Mucosa of gallbladder (tissue), 1 donor: ENCODE measurements at regions not wholly inside any gene's neighbourhood (a gene's known extent, or its start where the extent isn't known, plus 50 kb on each side); places are given as distances from the start of the nearest gene placed in this dataset.

Experiments used
- DNase-seq: peaks from one replicate; pipeline ENCODE4 v3.0.0-alpha.2; 2020; ENCODE audit warnings: low spot score
- donor health status: DM: no; HTN: no; CAD: no.

- no peak for DNase-seq
Observed at GRCh38 chr3:13689373-13690260, 140.7 kb downstream of the FBLN2 start.

GRCh38 chr3:13688824-13689223 lies 139.9 kb downstream of the FBLN2 start:
- DNase-seq: no peak

GRCh38 chr3:13688034-13688433 lies 139.1 kb downstream of the FBLN2 start:
- no peak for DNase-seq
